ENCODE measurements at regions not wholly inside any gene's neighbourhood (a gene's known extent, or its start where the extent isn't known, plus 50 kb on each side); places are given as distances from the start of the nearest gene placed in this dataset.

DNA sequence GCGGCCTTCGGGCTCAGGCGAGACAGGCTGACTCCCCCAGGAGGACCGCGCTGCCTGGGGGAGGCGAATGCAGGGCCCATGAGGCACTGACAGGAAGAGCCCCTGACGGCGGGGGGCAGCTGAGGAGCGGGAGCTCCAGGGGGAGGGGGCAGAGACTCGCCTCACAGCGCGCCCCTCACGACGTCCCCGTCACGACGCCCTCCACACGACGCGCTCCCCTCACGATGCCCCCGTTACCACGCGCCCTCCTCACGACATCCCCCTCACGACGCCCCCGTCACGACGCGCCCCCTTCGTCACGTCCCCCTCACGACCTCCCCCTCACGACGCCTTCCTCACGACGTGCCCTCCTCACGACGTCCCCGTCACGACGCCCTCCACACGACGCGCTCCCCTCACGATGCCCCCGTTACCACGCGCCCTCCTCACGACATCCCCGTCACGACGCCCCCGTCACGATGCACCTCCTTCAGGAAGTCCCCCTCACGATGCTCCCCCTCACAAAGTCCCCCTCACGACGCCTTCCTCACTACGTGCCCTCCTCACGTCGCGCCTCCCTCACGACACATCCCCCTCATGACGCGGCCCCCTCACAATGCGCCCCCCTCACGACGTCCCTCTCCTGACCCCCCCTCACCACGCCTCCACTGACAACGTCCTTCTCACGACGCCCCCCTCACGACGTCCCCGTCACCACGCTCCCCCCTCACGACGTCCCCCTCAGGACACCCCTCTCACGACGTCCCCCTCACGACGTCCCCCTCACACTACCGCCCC, 99.6 kb downstream of the ING1 start:
- Histone ChIP-seq H4K20me1 (ENCODE audit: control insufficient read depth, extremely low read depth, insufficient read depth, low read length) (no peaks in the 10 kb centered on the region), H2AFZ (ENCODE audit: control insufficient read depth, low read length) (no peak overlapping the region), H3K27me3 (ENCODE audit: control insufficient read depth, extremely low read depth, insufficient read depth, low read length) (peaks cover 35% of the 10 kb centered on the region), H3K4me1 (ENCODE audit: control insufficient read depth, extremely low read depth, insufficient read depth, low read length) (no peaks in the 10 kb centered on the region), H3K27ac (ENCODE audit: control insufficient read depth, insufficient read depth, low read length) (no peak overlapping the region), H3K79me2 (ENCODE audit: control insufficient read depth, insufficient read depth, low read length) (no peaks in the 10 kb centered on the region), H3K9me1 (ENCODE audit: control insufficient read depth, extremely low read depth, insufficient read depth, low read length) (no peaks in the 10 kb centered on the region), H3K4me2 (ENCODE audit: control insufficient read depth, extremely low read depth, insufficient read depth, low read depth, low read length) (no peak overlapping the region), H3K9me3 (ENCODE audit: control insufficient read depth, low read depth, low read length) (no peaks in the 10 kb centered on the region), H3K36me3 (ENCODE audit: control insufficient read depth in 2 of 2, extremely low read depth in 1 of 2, insufficient read depth in 2 of 2, low read length in 2 of 2) (no peaks in the 10 kb centered on the region), H3K4me3 (ENCODE audit: control insufficient read depth in 2 of 3, extremely low read depth in 1 of 3, insufficient read depth in 2 of 3, low read depth in 1 of 3, low read length in 3 of 3) (no peak overlapping the region), H3K9ac (ENCODE audit: control insufficient read depth, extremely low read depth, insufficient read depth, low read length) (no peak overlapping the region)
- TF ChIP-seq, protein P1, sequence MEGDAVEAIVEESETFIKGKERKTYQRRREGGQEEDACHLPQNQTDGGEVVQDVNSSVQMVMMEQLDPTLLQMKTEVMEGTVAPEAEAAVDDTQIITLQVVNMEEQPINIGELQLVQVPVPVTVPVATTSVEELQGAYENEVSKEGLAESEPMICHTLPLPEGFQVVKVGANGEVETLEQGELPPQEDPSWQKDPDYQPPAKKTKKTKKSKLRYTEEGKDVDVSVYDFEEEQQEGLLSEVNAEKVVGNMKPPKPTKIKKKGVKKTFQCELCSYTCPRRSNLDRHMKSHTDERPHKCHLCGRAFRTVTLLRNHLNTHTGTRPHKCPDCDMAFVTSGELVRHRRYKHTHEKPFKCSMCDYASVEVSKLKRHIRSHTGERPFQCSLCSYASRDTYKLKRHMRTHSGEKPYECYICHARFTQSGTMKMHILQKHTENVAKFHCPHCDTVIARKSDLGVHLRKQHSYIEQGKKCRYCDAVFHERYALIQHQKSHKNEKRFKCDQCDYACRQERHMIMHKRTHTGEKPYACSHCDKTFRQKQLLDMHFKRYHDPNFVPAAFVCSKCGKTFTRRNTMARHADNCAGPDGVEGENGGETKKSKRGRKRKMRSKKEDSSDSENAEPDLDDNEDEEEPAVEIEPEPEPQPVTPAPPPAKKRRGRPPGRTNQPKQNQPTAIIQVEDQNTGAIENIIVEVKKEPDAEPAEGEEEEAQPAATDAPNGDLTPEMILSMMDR (optimal IDR thresholded peaks at IDR 0.05 in 1 of 3, IDR thresholded peaks at IDR 0.05 in 1 of 3, conservative IDR thresholded peaks at IDR 0.05 in 1 of 3; ENCODE audit: extremely low read depth in 1 of 3, insufficient read depth in 2 of 3, low read length in 3 of 3), result no peak
- no peak for TF ChIP-seq EZH2 (IDR thresholded peaks at IDR 0.05; ENCODE audit: low read length)
- DNase-seq (ENCODE audit: low read depth, low spot score) (no peak), FAIRE-seq (no peak)
- dilution Hi-C loops (cut with MboI; ENCODE audit: extremely low pct_ligation_motif_present, low sequenced_read_pairs), result no loop called here

DNA sequence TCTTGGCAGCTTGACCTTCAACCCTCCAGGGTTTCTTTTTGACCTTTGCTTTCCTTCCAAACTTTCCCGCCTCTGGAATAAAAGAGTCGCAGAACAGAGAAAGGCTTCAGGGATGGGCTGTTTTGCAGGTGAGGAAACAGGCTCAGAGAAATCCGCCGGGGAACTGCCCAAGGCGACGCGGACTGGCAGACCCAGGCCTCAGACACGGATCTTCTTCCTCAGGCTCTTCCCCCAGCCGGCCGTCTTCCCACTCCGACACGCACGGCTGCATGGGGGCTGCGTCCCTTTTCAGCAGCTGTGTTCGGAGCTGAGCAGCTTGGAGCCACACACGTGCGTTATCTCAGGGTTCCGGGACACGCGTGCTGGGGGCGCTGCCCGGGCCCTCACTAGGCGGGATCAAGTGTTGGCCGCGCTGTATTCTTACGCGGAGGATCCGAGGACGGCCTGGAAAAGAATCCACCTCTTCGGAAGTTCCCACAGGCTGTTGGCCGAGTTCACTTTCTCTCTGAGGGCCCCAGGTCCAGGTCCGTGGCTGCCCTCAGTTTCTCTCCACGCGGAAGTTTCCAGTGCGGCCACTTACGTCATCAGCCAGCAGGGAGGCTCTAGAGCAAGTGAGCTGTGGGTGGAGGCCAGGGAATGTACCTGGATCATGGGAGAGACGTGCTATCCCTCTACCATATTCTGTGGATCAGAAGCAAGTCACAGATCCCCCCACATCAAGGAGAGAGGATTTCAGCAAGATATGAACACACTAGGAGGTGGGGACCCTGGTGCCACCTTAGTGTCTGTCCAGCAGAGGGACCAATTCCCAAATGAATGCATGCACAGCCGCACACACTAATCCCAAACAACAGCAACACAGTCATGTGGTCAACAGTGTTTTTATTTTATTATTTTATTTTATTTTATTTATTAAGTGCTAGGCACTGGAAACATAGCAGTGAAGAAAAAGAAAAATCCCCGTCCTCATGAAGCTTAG, 100.4 kb downstream of the ING1 start:
- H3K9me1 ChIP-seq (ENCODE audit: control insufficient read depth, extremely low read depth, insufficient read depth, low read length), result no peaks in the 10 kb centered on the region
- no peaks in the 10 kb centered on the region for H3K79me2 ChIP-seq (ENCODE audit: control insufficient read depth, insufficient read depth, low read length)
- TF ChIP-seq EZH2 (IDR thresholded peaks at IDR 0.05; ENCODE audit: low read length), result no peak
- TF ChIP-seq, protein P1 (optimal IDR thresholded peaks at IDR 0.05 in 1 of 3, IDR thresholded peaks at IDR 0.05 in 1 of 3, conservative IDR thresholded peaks at IDR 0.05 in 1 of 3; ENCODE audit: extremely low read depth in 1 of 3, insufficient read depth in 2 of 3, low read length in 3 of 3), result peak in 2 of 3 experiments; percentile 11 to 27
- H3K27me3 ChIP-seq (ENCODE audit: control insufficient read depth, extremely low read depth, insufficient read depth, low read length), result peaks cover 31% of the 10 kb centered on the region
- H3K4me3 ChIP-seq (ENCODE audit: control insufficient read depth in 2 of 3, extremely low read depth in 1 of 3, insufficient read depth in 2 of 3, low read depth in 1 of 3, low read length in 3 of 3), result no peak overlapping the region
- dilution Hi-C loops (cut with MboI; ENCODE audit: extremely low pct_ligation_motif_present, low sequenced_read_pairs), result no loop called here
- H3K4me1 ChIP-seq (ENCODE audit: control insufficient read depth, extremely low read depth, insufficient read depth, low read length), result no peaks in the 10 kb centered on the region
- H4K20me1 ChIP-seq (ENCODE audit: control insufficient read depth, extremely low read depth, insufficient read depth, low read length), result no peaks in the 10 kb centered on the region
- FAIRE-seq (no peak), DNase-seq (ENCODE audit: low read depth, low spot score) (no peak)
- H3K27ac ChIP-seq (ENCODE audit: control insufficient read depth, insufficient read depth, low read length), result no peak overlapping the region
- no peak overlapping the region for H2AFZ ChIP-seq (ENCODE audit: control insufficient read depth, low read length)
- no peak overlapping the region for H3K4me2 ChIP-seq (ENCODE audit: control insufficient read depth, extremely low read depth, insufficient read depth, low read depth, low read length)
- no peak overlapping the region for H3K9ac ChIP-seq (ENCODE audit: control insufficient read depth, extremely low read depth, insufficient read depth, low read length)
- H3K9me3 ChIP-seq (ENCODE audit: control insufficient read depth, low read depth, low read length), result no peaks in the 10 kb centered on the region
- H3K36me3 ChIP-seq (ENCODE audit: control insufficient read depth in 2 of 2, extremely low read depth in 1 of 2, insufficient read depth in 2 of 2, low read length in 2 of 2), result no peaks in the 10 kb centered on the region
